K562 (cell line): ENCODE measurements at regions not wholly inside any gene's neighbourhood (a gene's known extent, or its start where the extent isn't known, plus 50 kb on each side); places are given as distances from the start of the nearest gene placed in this dataset.
A peak's percentile ranks its signal among the peaks of the same experiment; 100 is the strongest.

Source experiments
- BACH1 ChIP-seq: fragments of 200-800 bp; sonication (Bioruptor generic); IDR thresholded peaks from 2 replicates; pipeline ENCODE4 v1.6.1; 2016; ENCODE audit warnings: missing genetic modification characterization, missing compliant biosample characterization
- BDP1 ChIP-seq: IDR thresholded peaks from 3 replicates; pipeline ENCODE4 v1.6.1; 2011; ENCODE audit not compliant: insufficient read length, insufficient read depth
- NBN ChIP-seq: fragments of 450-650 bp; IDR thresholded peaks from 2 replicates; pipeline ENCODE4 v1.6.1; 2016; ENCODE audit warnings: low read depth, mild to moderate bottlenecking
- TOE1 ChIP-seq, 2 experiments: fragments of 450-650 bp in 1 of 2; sonication (generic) in 1 of 2; formaldehyde crosslinking in 1 of 2; IDR thresholded peaks; 2 replicates each; pipeline versions ENCODE4 v1.7.1 to v1.8.0; 2016 to 2022; ENCODE audit warnings: borderline replicate concordance in 2 of 2, mild to moderate bottlenecking in 2 of 2, antibody characterized with exemption in 1 of 2, inconsistent platforms in 1 of 2, low read depth in 1 of 2, missing genetic modification reagents in 1 of 2, moderate library complexity in 1 of 2
- ZNF3 ChIP-seq: fragments of 250-450 bp; sonication (Bioruptor Pico); IDR thresholded peaks from 2 replicates; pipeline ENCODE4 v1.5.0; 2021; ENCODE audit warnings: mild to moderate bottlenecking, moderate library complexity
- ZNF586 ChIP-seq: fragments of 450-650 bp; formaldehyde crosslinking; conservative IDR thresholded peaks from 2 replicates; pipeline ENCODE4 v1.4.0; 2020; ENCODE audit warnings: mild to moderate bottlenecking, moderate library complexity
- TF ChIP-seq, protein P1 (sequence below), 2 experiments: fragments of 450-650 bp in 1 of 2; sonication (generic) in 1 of 2; formaldehyde crosslinking in 1 of 2; IDR thresholded peaks; 2 replicates each; pipeline versions ENCODE4 v1.7.1 to v1.9.0; 2016 to 2022; ENCODE audit warnings: inconsistent platforms in 1 of 2, mild to moderate bottlenecking in 1 of 2, missing genetic modification reagents in 1 of 2
- TF ChIP-seq, protein P2 (sequence below): fragments of 250-450 bp; sonication (Bioruptor Pico); IDR thresholded peaks from 2 replicates; pipeline ENCODE4 v1.5.0; 2020; ENCODE audit warnings: mild to moderate bottlenecking
- TF ChIP-seq, protein P3 (sequence below): fragments of 450-650 bp; IDR thresholded peaks from 2 replicates; pipeline ENCODE4 v1.6.1; 2016; ENCODE audit warnings: borderline replicate concordance

DNA sequence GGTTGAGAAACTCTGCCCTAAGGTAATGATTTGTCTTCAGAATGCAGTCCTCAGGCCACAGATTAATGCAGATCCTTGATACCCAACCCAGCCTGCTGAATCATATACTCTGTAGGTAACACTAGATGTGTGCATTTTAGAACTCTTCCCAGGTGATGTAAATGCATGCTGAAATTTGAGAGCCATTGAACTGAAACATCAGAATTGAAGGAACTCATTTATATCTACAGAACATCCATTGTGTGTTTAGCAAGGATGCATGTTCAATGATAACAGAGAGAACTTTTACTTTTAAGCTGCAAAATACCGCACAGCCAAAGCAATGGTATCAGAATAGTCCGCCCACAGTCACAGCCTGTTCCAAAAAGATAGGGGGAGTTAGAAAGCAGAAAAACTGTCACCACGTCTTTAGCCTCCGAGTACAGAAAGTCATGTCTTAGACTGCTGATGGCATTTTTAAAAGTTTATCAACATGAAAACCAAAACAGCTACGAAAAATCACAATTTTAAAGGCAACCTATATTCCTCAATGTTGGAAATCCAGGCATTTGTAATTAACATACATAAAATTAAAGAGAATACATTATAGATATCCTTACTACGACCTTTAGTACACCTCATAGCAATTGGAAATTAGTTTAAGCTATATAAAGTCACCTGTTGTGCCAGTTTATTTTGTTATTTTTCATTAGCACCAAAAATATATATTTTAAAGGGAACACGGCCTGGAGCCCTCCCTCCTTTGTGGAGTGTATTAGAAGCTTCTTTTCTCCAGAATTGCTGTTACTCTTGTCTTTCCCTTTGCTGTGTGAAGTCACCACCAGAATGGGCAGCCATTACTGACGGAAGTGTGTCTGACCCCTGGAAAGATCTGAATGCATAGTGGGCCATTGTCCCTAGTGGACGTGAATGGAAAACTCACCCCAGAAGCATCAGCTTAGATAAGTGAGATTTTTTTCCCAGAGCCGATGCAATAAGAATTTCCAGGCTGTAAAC lies 65.8 kb upstream of the PRKAR2B start (continued):
- TF ChIP-seq, protein P1, sequence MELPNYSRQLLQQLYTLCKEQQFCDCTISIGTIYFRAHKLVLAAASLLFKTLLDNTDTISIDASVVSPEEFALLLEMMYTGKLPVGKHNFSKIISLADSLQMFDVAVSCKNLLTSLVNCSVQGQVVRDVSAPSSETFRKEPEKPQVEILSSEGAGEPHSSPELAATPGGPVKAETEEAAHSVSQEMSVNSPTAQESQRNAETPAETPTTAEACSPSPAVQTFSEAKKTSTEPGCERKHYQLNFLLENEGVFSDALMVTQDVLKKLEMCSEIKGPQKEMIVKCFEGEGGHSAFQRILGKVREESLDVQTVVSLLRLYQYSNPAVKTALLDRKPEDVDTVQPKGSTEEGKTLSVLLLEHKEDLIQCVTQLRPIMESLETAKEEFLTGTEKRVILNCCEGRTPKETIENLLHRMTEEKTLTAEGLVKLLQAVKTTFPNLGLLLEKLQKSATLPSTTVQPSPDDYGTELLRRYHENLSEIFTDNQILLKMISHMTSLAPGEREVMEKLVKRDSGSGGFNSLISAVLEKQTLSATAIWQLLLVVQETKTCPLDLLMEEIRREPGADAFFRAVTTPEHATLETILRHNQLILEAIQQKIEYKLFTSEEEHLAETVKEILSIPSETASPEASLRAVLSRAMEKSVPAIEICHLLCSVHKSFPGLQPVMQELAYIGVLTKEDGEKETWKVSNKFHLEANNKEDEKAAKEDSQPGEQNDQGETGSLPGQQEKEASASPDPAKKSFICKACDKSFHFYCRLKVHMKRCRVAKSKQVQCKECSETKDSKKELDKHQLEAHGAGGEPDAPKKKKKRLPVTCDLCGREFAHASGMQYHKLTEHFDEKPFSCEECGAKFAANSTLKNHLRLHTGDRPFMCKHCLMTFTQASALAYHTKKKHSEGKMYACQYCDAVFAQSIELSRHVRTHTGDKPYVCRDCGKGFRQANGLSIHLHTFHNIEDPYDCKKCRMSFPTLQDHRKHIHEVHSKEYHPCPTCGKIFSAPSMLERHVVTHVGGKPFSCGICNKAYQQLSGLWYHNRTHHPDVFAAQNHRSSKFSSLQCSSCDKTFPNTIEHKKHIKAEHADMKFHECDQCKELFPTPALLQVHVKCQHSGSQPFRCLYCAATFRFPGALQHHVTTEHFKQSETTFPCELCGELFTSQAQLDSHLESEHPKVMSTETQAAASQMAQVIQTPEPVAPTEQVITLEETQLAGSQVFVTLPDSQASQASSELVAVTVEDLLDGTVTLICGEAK (IDR thresholded peaks at IDR 0.05): 0 out of 2 replicates have a peak, but pooled peaks have one; percentile 9
- TF ChIP-seq, protein P1 (CRISPR knock-in tag; IDR thresholded peaks at IDR 0.05): no peak
- TF ChIP-seq NBN (peak; percentile 96), BACH1 (peak; percentile 72; the same call in 1 of the 2 replicates), TOE1 (IDR thresholded peaks at IDR 0.05; ENCODE audit: borderline replicate concordance) (peak; percentile 76), TOE1 (CRISPR knock-in tag; IDR thresholded peaks at IDR 0.05; ENCODE audit: borderline replicate concordance, low read depth) (no peak), ZNF586 (CRISPR knock-in tag) (no peak), BDP1 (no peak), ZNF3 (CRISPR knock-in tag) (no peak)
- TF ChIP-seq, protein P2, sequence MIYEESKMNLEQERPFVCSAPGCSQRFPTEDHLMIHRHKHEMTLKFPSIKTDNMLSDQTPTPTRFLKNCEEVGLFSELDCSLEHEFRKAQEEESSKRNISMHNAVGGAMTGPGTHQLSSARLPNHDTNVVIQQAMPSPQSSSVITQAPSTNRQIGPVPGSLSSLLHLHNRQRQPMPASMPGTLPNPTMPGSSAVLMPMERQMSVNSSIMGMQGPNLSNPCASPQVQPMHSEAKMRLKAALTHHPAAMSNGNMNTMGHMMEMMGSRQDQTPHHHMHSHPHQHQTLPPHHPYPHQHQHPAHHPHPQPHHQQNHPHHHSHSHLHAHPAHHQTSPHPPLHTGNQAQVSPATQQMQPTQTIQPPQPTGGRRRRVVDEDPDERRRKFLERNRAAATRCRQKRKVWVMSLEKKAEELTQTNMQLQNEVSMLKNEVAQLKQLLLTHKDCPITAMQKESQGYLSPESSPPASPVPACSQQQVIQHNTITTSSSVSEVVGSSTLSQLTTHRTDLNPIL (CRISPR knock-in tag): peak; percentile 40; the same call in 1 of the 2 replicates
- TF ChIP-seq, protein P3, sequence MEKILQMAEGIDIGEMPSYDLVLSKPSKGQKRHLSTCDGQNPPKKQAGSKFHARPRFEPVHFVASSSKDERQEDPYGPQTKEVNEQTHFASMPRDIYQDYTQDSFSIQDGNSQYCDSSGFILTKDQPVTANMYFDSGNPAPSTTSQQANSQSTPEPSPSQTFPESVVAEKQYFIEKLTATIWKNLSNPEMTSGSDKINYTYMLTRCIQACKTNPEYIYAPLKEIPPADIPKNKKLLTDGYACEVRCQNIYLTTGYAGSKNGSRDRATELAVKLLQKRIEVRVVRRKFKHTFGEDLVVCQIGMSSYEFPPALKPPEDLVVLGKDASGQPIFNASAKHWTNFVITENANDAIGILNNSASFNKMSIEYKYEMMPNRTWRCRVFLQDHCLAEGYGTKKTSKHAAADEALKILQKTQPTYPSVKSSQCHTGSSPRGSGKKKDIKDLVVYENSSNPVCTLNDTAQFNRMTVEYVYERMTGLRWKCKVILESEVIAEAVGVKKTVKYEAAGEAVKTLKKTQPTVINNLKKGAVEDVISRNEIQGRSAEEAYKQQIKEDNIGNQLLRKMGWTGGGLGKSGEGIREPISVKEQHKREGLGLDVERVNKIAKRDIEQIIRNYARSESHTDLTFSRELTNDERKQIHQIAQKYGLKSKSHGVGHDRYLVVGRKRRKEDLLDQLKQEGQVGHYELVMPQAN: no peak
